IMR-90 (cell line): ENCODE measurements at regions not wholly inside any gene's neighbourhood (a gene's known extent, or its start where the extent isn't known, plus 50 kb on each side); places are given as distances from the start of the nearest gene placed in this dataset.

Source experiments
- ATAC-seq: fragments of 200-7000 bp; cut with Tn5 transposase; 2 replicates; pipeline ENCODE4 v1.9.1; 2020; ENCODE audit warnings: low read depth, mild to moderate bottlenecking, moderate library complexity
- BruUV-seq: library from RNA; stranded (reverse); fragments of 400-500 nt; replicated peaks from 2 replicates; lab custom pipeline; 2021; lab: Mats Ljungman, UMichigan
- CTCF ChIA-PET: fragments of 300-600 bp; formaldehyde crosslinking; extraction: SDS; loops from one replicate; lab custom pipeline; 2021; ENCODE audit warnings: antibody characterized with exemption; lab: Yijun Ruan, JAX
- POLR2A ChIA-PET: fragments of 300-600 bp; sonication (Branson Sonifier 250); formaldehyde crosslinking; loops from one replicate; lab custom pipeline; 2022; ENCODE audit warnings: antibody characterized with exemption; ENCODE audit not compliant: unreplicated experiment; lab: Charles Lee
- DNase-seq: peaks from one replicate; pipeline ENCODE4 v3.0.0; 2013
- H2AFZ ChIP-seq: replicated peaks from 2 replicates; pipeline ENCODE3; 2013; ENCODE audit warnings: low read length, mild to moderate bottlenecking; ENCODE audit not compliant: poor library complexity
- H2AK5ac ChIP-seq: 2 replicates; pipeline ENCODE4 v1.6.1; 2013; ENCODE audit warnings: low read depth, low read length, inconsistent platforms
- H2AK9ac ChIP-seq: replicated peaks from 2 replicates; pipeline ENCODE3; 2013; ENCODE audit warnings: mild to moderate bottlenecking, low read depth, low read length, moderate library complexity; ENCODE audit not compliant: poor library complexity
- H2BK120ac ChIP-seq: 2 replicates; pipeline ENCODE4 v1.6.1; 2013; ENCODE audit warnings: low read depth, low read length, inconsistent platforms
- H2BK15ac ChIP-seq: 3 replicates; pipeline ENCODE4 v1.6.1; 2013; ENCODE audit warnings: low read depth, low read length, inconsistent platforms
- H2BK20ac ChIP-seq: 2 replicates; pipeline ENCODE4 v1.6.1; 2013; ENCODE audit warnings: low read depth, mild to moderate bottlenecking, inconsistent platforms, low read length, moderate library complexity
- H2BK5ac ChIP-seq: 2 replicates; pipeline ENCODE4 v1.6.1; 2013; ENCODE audit warnings: mild to moderate bottlenecking, low read depth, low read length, inconsistent platforms; ENCODE audit not compliant: poor library complexity, severe bottlenecking
- H3K14ac ChIP-seq: replicated peaks from 2 replicates; pipeline ENCODE4 v1.6.1; 2013; ENCODE audit warnings: low read depth, low read length, inconsistent platforms
- H3K18ac ChIP-seq: 2 replicates; pipeline ENCODE4 v1.6.1; 2013; ENCODE audit warnings: low read depth, low read length, control low read depth
- H3K23ac ChIP-seq: 2 replicates; pipeline ENCODE4 v1.6.1; 2013; ENCODE audit warnings: low read depth, low read length, inconsistent platforms
- H3K27ac ChIP-seq: 2 replicates; pipeline ENCODE4 v1.5.1; 2013; ENCODE audit warnings: mild to moderate bottlenecking, control low read depth, low read length; ENCODE audit not compliant: insufficient read depth
- H3K27me3 ChIP-seq: 2 replicates; pipeline ENCODE4 v1.6.1; 2013; ENCODE audit warnings: low read length; ENCODE audit not compliant: control insufficient read depth, insufficient read depth
- H3K36me3 ChIP-seq: 2 replicates; pipeline ENCODE4 v1.6.1; 2013; ENCODE audit warnings: low read length, mixed read lengths; ENCODE audit not compliant: control insufficient read depth, insufficient read depth
- H3K4ac ChIP-seq: 2 replicates; pipeline ENCODE4 v1.6.1; 2013; ENCODE audit warnings: low read depth, low read length, inconsistent platforms
- H3K4me1 ChIP-seq: 2 replicates; pipeline ENCODE4 v1.6.1; 2013; ENCODE audit warnings: low read length, mixed read lengths; ENCODE audit not compliant: control insufficient read depth, insufficient read depth
- H3K4me2 ChIP-seq: 2 replicates; pipeline ENCODE4 v1.6.1; 2013; ENCODE audit warnings: low read depth, mild to moderate bottlenecking, control low read depth, low read length, moderate library complexity
- H3K4me3 ChIP-seq: 2 replicates; pipeline ENCODE4 v1.5.1; 2013; ENCODE audit warnings: low read depth, mild to moderate bottlenecking, control low read depth, low read length, moderate library complexity; ENCODE audit not compliant: insufficient read depth
- H3K56ac ChIP-seq: 2 replicates; pipeline ENCODE4 v1.6.1; 2013; ENCODE audit warnings: low read length, inconsistent platforms; ENCODE audit not compliant: insufficient read depth; ENCODE audit errors: extremely low read depth
- H3K79me1 ChIP-seq, 2 experiments: 2 replicates each; pipeline ENCODE4 v1.6.1; 2013; ENCODE audit warnings: low read length in 2 of 2, inconsistent platforms in 1 of 2, low read depth in 1 of 2
- H3K9ac ChIP-seq: 2 replicates; pipeline ENCODE4 v1.6.1; 2013; ENCODE audit warnings: low read depth, low read length, control low read depth
- H3K9me1 ChIP-seq: 2 replicates; pipeline ENCODE4 v1.6.1; 2013; ENCODE audit warnings: low read length, inconsistent platforms; ENCODE audit not compliant: insufficient read depth
- H3K9me3 ChIP-seq: 2 replicates; pipeline ENCODE4 v1.6.1; 2013; ENCODE audit warnings: low read length; ENCODE audit not compliant: control insufficient read depth, insufficient read depth
- H4K20me1 ChIP-seq: 2 replicates; pipeline ENCODE4 v1.6.1; 2013; ENCODE audit warnings: low read length, inconsistent platforms; ENCODE audit not compliant: insufficient read depth
- H4K5ac ChIP-seq: 2 replicates; pipeline ENCODE4 v1.6.1; 2013; ENCODE audit warnings: mild to moderate bottlenecking, low read depth, low read length, control low read depth
- H4K8ac ChIP-seq, 2 experiments: 2 replicates each; pipeline ENCODE4 v1.6.1; 2013; ENCODE audit warnings: low read depth in 2 of 2, low read length in 2 of 2, control low read depth in 1 of 2, inconsistent platforms in 1 of 2
- H4K91ac ChIP-seq: 2 replicates; pipeline ENCODE4 v1.6.1; 2013; ENCODE audit warnings: low read depth, low read length, inconsistent platforms; ENCODE audit not compliant: insufficient read depth
- CEBPB ChIP-seq: IDR thresholded peaks from 2 replicates; pipeline ENCODE4 v1.6.1; 2012; ENCODE audit warnings: low read depth, low read length, improper control_type of control experiment
- CTCF ChIP-seq: conservative IDR thresholded peaks from 2 replicates; pipeline ENCODE4 v1.5.1; 2012; ENCODE audit warnings: mild to moderate bottlenecking, low read depth, low read length, improper control_type of control experiment
- FOS ChIP-seq: fragments of 150-350 bp; IDR thresholded peaks from 2 replicates; pipeline ENCODE4 v1.6.1; 2016; ENCODE audit warnings: low read depth, low read length
- MAFK ChIP-seq: IDR thresholded peaks from 2 replicates; pipeline ENCODE4 v1.6.1; 2012; ENCODE audit warnings: low read depth, low read length, improper control_type of control experiment
- NFE2L2 ChIP-seq: fragments of 150-350 bp; IDR thresholded peaks from 2 replicates; pipeline ENCODE4 v1.6.1; 2016; ENCODE audit warnings: low read depth, mild to moderate bottlenecking, low read length
- WGBS, 2 experiments: methylation state at CpG; one replicate each; pipeline versions ENCODE4 v1.1.5 to v1.1.7; 2013; ENCODE audit warnings: missing lambda C conversion rate in 2 of 2; ENCODE audit not compliant: insufficient read length in 1 of 2; ENCODE audit errors: extremely low coverage in 2 of 2; 5-methylcytosine and 5-hydroxymethylcytosine counted together
- dilution Hi-C: fragments of 300-500 bp; cut with HindIII; formaldehyde crosslinking; loops from one replicate; pipeline ENCODE4 v1.14.3; 2018; ENCODE audit warnings: low sequenced_read_pairs; ENCODE audit not compliant: unreplicated experiment
- in situ Hi-C: fragments of 300-500 bp; cut with MboI; formaldehyde crosslinking; loops from 3 replicates; pipeline ENCODE4 v1.14.3; 2019; ENCODE audit warnings: low sequenced_read_pairs, inconsistent platforms, mixed read lengths
- intact Hi-C: fragments of 100-400 bp; cut with micrococcal nuclease; formaldehyde crosslinking; loops from 2 replicates; pipeline ENCODE4 v1.10.0; 2022

- H2AK9ac ChIP-seq: no peak overlapping the region
- ChIA-PET POLR2A (no interaction called here), CTCF (no interaction called here)
- no peaks in the 10 kb centered on the region for H3K9me1 ChIP-seq
- H3K27ac ChIP-seq: no peak overlapping the region
- in situ Hi-C loops: no loop called here
- H3K23ac ChIP-seq: no peak overlapping the region
- peaks cover 4% of the 10 kb centered on the region for H3K9me3 ChIP-seq
- H3K4me1 ChIP-seq: no peaks in the 10 kb centered on the region
- no peak overlapping the region for H4K91ac ChIP-seq
- H4K5ac ChIP-seq: no peak overlapping the region
- WGBS, 2 experiments: no CpG with 5 or more reads among the region's 1 CpG
- H3K36me3 ChIP-seq: no peaks in the 10 kb centered on the region
- BruUV-seq: no TSS peak
- H3K79me1 ChIP-seq: no peaks in the 10 kb centered on the region
- H2BK20ac ChIP-seq: no peak overlapping the region
- H3K27me3 ChIP-seq: no peaks in the 10 kb centered on the region
- no peak for TF ChIP-seq FOS
- no peak for TF ChIP-seq MAFK
- no peak for TF ChIP-seq CEBPB
- TF ChIP-seq CTCF: no peak
- TF ChIP-seq NFE2L2: no peak
- no peak overlapping the region for H3K4me3 ChIP-seq
- no peak overlapping the region for H2BK15ac ChIP-seq
- DNase-seq (no peak), ATAC-seq (no peak)
- no peak overlapping the region for H3K4ac ChIP-seq
- no peak overlapping the region for H3K14ac ChIP-seq
- H4K8ac ChIP-seq: no peak overlapping the region
- intact Hi-C loops: no loop called here
- no peak overlapping the region for H3K4me2 ChIP-seq
- H2AK5ac ChIP-seq: no peak overlapping the region
- no peak overlapping the region for H3K56ac ChIP-seq
- H3K9ac ChIP-seq: no peak overlapping the region
- no peak overlapping the region for H2BK120ac ChIP-seq
- H4K20me1 ChIP-seq: no peaks in the 10 kb centered on the region
- no peak overlapping the region for H2BK5ac ChIP-seq
- no peak overlapping the region for H2AFZ ChIP-seq
- dilution Hi-C loops: no loop called here
- no peak overlapping the region for H3K18ac ChIP-seq
These were observed 100.5 kb downstream of the ALG10B start for GRCh38 chr12:38417101-38417500.
